ENCODE measurements at regions not wholly inside any gene's neighbourhood (a gene's known extent, or its start where the extent isn't known, plus 50 kb on each side); places are given as distances from the start of the nearest gene placed in this dataset.

DNA sequence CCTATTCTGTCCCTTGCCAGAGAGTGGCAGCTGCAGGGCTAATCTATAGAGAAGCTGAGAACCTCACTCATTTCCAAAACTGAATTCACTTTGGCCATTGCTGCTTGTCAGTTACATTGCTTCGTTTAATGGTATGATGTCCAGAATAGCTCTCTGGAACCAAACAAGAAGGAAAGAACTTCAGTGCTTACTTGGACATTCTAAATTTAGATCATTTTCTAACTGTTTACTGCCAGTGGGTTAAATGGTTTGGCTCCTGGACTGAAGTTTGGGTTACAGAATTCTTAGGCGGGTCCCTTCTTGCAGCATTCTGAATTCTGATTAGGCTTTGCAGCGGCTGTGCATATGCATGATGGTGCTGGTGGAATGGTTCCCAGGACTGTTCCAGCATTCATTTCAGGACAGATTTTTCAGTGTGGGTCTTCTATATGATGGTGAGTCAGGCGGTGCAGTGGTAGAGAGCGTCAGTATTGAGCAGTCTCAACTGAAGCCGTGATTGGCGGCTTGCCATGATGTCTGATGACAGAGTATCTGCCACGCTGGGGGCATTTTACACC is 148.7 kb downstream of the DYRK2 start:
- TF ChIP-seq, protein P1, sequence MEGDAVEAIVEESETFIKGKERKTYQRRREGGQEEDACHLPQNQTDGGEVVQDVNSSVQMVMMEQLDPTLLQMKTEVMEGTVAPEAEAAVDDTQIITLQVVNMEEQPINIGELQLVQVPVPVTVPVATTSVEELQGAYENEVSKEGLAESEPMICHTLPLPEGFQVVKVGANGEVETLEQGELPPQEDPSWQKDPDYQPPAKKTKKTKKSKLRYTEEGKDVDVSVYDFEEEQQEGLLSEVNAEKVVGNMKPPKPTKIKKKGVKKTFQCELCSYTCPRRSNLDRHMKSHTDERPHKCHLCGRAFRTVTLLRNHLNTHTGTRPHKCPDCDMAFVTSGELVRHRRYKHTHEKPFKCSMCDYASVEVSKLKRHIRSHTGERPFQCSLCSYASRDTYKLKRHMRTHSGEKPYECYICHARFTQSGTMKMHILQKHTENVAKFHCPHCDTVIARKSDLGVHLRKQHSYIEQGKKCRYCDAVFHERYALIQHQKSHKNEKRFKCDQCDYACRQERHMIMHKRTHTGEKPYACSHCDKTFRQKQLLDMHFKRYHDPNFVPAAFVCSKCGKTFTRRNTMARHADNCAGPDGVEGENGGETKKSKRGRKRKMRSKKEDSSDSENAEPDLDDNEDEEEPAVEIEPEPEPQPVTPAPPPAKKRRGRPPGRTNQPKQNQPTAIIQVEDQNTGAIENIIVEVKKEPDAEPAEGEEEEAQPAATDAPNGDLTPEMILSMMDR (conservative IDR thresholded peaks at IDR 0.05; ENCODE audit: low read length): no peak
- no peak for TF ChIP-seq EZH2phosphoT487 (IDR thresholded peaks at IDR 0.05; ENCODE audit: borderline replicate concordance, low read depth, low read length)
